ENCODE measurements at regions not wholly inside any gene's neighbourhood (a gene's known extent, or its start where the extent isn't known, plus 50 kb on each side); places are given as distances from the start of the nearest gene placed in this dataset.
"Not testable (repeated sequence)": the region's sequence is repeated elsewhere in the genome, so short reads cannot be mapped to it uniquely, and the experiment has no call there.

DNA sequence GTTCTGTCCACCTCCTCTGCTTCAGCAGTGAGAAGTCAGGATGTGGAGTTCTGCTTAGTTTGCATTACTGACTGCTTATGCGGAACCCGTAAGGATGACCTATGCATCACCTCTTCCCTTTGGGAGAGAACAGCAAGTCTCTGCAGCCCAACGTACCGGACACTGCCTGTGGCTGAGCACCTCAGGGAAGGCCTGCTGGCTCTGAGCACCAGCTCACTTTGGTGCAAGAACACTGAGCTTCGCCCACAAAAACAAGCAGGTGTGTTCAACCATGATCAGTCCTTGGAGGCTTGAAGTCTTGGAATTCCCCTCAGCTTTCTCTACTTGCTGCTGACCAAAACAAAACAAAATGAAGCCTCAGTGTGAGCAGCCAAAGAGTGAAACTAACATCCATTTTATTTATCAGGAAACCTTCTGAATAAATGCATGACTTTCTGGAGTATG lies 52.7 kb upstream of the NCK2 start:
- no peak for DNase-seq (ENCODE audit: low spot score)

DNA sequence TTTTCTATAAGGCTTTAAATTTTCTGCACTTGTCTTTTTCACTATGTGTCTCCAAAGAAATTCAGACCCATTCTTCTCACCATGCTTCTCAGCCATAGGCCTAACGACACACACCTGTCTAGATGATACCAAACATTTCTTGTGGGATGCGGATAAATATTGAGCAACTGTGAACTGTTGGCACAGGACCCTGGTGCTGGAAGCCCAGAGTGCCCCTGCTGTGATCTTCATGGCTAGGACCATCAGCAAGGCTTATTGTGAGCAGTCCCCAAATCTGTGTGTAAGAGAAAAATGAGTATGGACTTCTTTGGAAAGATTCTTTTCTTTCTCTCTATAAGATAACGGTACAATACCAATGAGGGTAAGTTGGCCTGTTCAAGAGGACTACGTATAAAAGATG lies 54.1 kb upstream of the NCK2 start:
- no peak for DNase-seq (ENCODE audit: low spot score)

DNA sequence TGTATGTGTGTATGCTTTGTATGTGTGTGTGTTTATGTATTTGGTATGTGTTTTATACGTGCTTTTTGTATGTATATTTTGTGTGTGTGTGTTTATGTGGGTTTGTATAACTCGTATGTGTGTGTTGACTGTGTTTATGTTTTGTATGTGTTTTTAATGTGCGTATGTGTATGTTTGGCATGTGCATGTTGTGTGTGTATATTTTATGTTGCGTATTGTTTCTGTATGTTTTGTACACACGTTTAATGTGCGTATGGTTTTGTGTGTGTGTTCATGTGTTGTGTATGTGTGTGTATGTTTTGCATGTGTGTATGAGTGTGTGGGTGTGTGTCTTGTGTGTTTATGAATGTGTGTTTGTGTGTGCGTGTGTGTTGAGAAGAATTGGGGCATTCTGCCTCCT lies 55.2 kb upstream of the NCK2 start:
- no peak for DNase-seq (ENCODE audit: low spot score)

GRCh38 chr2:105688946-105689345 lies 55.8 kb upstream of the NCK2 start:
- no peak for DNase-seq (ENCODE audit: low spot score)

DNA sequence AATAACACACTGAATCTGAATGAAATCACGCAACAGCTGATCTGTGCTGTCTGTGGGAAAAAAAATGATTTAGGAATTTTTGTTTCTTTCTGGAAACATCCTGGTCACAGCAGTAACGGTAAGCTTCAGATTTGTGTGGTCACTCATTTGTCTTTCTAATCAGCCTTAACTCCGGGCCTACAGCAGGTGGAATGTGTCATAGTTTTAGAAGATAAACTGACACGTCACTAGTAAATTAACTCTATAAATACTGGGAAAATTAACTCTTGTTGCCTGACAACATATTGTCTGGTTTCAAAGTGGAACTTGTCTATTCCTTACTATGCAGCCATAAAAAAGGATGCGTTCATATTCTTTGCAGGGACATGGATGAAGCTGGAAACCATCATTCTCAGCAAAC lies 58.1 kb upstream of the NCK2 start:
- no peak for DNase-seq (ENCODE audit: low spot score)

DNA sequence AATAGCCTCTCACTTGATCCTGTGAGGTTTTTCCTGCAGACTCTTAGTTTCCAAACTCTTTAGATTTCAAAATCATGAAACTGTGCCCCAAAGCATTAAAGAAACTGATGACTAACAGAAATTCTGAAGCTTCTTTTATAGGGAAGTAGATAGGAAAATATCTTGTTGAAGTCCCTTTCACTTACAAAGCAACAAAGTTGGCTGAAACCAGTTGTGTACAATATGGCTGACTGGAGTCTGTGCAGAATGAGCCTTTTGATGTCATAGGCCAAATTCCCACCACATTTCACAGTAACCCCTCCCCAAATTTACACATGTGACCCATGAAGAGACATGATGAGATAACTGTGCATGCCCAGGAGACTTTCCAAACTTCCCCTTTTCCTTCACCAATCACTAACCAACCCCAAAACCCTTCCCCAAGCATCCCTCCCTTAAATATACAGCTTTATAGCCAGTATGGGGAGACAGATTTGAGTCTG lies 61.7 kb upstream of the NCK2 start:
- no peak for DNase-seq (ENCODE audit: low spot score)

DNA sequence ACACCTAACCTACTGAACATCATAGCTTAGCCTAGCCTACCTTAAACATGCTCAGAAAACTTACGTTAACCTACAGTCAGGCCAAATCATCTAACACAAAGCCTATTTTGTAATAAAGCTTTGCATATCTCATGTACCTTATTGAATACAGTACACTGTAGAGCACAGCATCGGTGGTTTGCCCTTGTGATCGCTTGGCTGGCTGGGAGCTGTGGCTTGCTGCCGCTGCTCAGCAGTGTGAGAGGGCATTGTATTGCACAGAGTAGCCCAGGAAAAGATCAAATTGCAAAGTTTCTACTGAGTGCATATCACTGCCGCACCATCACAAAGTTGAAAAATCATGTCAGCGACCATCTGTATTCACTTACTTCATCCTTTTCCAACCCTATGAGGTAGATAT lies 62.3 kb upstream of the NCK2 start:
- DNase-seq (ENCODE audit: low spot score), result no peak

DNA sequence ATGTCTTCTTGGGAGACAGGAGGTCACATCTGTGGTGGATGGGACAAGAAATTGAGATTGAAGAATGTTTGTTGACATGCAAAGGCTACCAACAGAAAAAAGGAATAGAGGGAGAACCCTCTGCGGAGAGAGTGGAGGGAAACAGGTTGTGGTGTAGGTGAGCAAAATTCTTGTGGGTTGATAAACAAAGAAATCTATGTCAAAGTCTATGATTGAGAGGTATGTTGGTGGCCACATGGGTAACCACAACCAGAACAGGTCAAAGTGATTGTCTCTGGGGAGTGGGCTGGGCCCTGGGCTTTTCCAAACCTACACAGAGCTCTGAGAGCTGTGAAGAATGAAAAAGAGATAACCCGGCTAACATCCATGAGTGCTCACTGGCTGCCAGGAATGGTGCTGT lies 62.8 kb upstream of the NCK2 start:
- DNase-seq (ENCODE audit: low spot score), result no peak

DNA sequence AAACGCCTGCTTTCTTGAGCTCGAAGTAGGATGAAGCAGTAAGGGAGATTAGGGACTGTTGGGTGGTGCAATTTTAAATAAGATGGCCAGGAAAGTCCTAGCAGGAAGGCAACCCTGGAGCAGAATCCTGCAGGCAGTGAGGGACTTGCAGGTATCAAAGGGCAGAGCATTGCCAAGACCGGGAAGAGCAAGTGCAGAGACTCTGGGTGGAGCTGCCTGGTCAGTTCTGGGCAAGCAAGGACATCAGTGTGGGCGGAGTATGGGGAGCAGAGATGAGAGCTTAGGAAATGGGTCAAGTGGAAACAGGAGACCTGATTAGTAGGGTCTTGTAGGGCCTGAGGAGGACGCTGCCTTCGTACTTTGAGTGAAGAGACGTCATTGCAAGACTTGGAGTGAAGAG lies 64.4 kb upstream of the NCK2 start:
- no peak for DNase-seq (ENCODE audit: low spot score)

GRCh38 chr2:105678346-105678745 lies 66.4 kb upstream of the NCK2 start:
- no peak for DNase-seq (ENCODE audit: low spot score)

GRCh38 chr2:105677901-105678300 lies 66.8 kb upstream of the NCK2 start:
- DNase-seq (ENCODE audit: low spot score), result no peak

DNA sequence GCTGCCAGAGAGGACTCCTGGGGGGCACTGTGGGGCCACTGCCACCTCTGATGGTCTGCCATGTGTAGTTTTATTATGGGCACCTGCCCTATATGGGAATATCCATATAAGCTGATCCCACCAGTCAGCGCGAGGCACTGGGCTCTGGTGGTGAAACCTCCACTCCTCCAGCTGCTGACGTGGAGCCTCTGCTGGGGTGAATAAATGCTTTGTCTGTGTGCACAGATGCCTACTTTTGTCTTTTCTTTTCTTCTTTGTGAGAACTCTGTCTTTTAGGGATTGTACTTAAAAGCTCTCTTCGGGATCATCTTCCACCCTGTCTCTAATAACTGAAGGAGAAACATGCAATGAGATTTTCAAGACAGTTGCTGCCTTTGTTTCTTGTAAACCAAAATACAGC lies 68.9 kb upstream of the NCK2 start:
- DNase-seq (ENCODE audit: low spot score), result no peak

DNA sequence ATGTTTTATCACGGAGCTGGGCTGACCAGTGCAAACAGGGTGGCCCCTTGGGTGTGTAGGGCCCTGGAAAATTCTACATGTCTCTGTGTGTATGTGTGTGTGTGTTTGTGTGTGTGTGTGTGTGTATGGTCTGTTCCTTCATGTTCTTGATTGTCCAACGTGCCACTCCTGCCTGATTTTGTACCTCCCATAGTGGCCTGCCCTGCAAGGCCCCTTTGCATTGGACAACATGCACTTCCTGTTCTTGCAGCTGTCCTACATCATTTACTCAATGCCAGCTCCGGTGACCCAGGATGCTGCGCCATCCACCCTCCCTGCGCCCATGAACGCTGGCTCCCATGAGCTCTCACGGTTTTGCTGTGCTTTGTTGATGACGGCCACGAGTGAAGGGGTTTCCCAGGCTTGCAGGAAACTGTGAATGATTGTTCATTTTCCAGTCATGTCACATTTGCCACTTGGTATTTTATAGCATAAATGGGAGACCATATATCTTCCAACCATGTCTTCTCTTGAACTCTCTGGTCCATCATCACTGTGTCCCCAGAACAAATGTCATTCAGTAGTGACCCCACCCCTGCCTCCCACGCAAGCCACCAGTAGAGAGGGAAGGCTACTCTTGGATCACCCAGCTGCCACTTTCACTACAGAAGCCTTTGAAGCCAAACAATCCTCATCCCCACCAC lies 69.7 kb upstream of the NCK2 start:
- no peak for DNase-seq (ENCODE audit: low spot score)

- DNase-seq (ENCODE audit: low spot score), result no peak
Measured at GRCh38 chr2:105674401-105674800, 70.3 kb upstream of the NCK2 start.

- no peak for DNase-seq (ENCODE audit: low spot score)
Measured at GRCh38 chr2:105671156-105671555, 73.6 kb upstream of the NCK2 start.

- no peak for DNase-seq (ENCODE audit: low spot score)
Measured at GRCh38 chr2:105669384-105669891, 75.3 kb upstream of the NCK2 start.

DNA sequence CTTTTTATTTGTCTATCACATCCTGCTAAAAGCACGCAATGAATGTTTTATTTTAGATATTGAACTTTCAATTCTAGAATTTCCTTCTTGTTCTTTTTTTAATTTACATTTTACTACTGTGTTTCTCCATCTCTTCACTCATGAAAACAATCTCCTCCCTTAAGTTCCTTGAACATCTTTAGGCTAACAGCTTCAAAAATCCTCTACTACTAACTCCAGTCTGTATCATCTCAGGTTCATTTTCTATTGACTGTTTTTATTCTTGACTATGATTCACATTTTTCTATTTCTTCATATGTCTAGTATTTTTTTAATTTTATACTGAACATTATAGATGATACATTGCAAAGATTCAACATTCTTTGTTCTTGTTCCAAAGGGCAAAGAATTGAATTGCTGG lies 79.2 kb upstream of the NCK2 start:
- no peak for DNase-seq (ENCODE audit: low spot score)

- DNase-seq (ENCODE audit: low spot score), result no peak
Measured at GRCh38 chr2:105660489-105660888, 84.2 kb upstream of the NCK2 start.

- not testable (repeated sequence) for DNase-seq (ENCODE audit: low spot score)
Measured at GRCh38 chr2:105655723-105656606, 88.7 kb upstream of the NCK2 start.

GRCh38 chr2:105655244-105655643 lies 89.5 kb upstream of the NCK2 start:
- no peak for DNase-seq (ENCODE audit: low spot score)

- DNase-seq (ENCODE audit: low spot score), result no peak
Measured at GRCh38 chr2:105654474-105655004, 90.2 kb upstream of the NCK2 start.

- no peak for DNase-seq (ENCODE audit: low spot score)
Measured at GRCh38 chr2:105653302-105653701, 91.4 kb upstream of the NCK2 start.

Measured in left forelimb (tissue), 1 donor.